GM12872 (cell line): ENCODE measurements at regions not wholly inside any gene's neighbourhood (a gene's known extent, or its start where the extent isn't known, plus 50 kb on each side); places are given as distances from the start of the nearest gene placed in this dataset.

Experiments
- CTCF ChIP-seq: IDR thresholded peaks from 3 replicates; pipeline ENCODE4 v1.5.1; 2011; ENCODE audit warnings: low read depth, mild to moderate bottlenecking, low read length, moderate library complexity; ENCODE audit not compliant: insufficient read depth

- TF ChIP-seq CTCF, result no peak
Measured at GRCh38 chr9:14482856-14483255, 168.9 kb upstream of the NFIB start.

GRCh38 chr9:14480526-14480925 is 166.6 kb upstream of the NFIB start:
- no peak for TF ChIP-seq CTCF

GRCh38 chr9:14479163-14479560 is 165.2 kb upstream of the NFIB start:
- TF ChIP-seq CTCF, result no peak

- no peak for TF ChIP-seq CTCF
Measured at GRCh38 chr9:14478175-14479162, 164.5 kb upstream of the NFIB start.

- TF ChIP-seq CTCF, result no peak
Measured at GRCh38 chr9:14471041-14471440, 157.1 kb upstream of the NFIB start.

- TF ChIP-seq CTCF, result no peak
Measured at GRCh38 chr9:14467675-14468374, 153.9 kb upstream of the NFIB start.

- TF ChIP-seq CTCF, result no peak
Measured at GRCh38 chr9:14466828-14467227, 152.9 kb upstream of the NFIB start.
